Sigmoid colon (tissue), 6 donors: ENCODE measurements at regions not wholly inside any gene's neighbourhood (a gene's known extent, or its start where the extent isn't known, plus 50 kb on each side); places are given as distances from the start of the nearest gene placed in this dataset.

ENCODE experiments used
- DNase-seq: peaks from one replicate; pipeline ENCODE4 v3.0.0-alpha.2; 2019
- H3K27ac ChIP-seq, 4 donors: fragments of 200-600 bp; sonication (generic); one replicate each; pipeline ENCODE4 v1.5.1; 2016 to 2019; ENCODE audit warnings: mild to moderate bottlenecking in 1 of 4
- H3K27me3 ChIP-seq, 3 donors: fragments of 200-600 bp; sonication (generic); one replicate each; pipeline ENCODE4 v1.5.1; 2019; ENCODE audit warnings: mild to moderate bottlenecking in 1 of 3
- H3K36me3 ChIP-seq, 4 donors: fragments of 200-600 bp; sonication (generic); one replicate each; pipeline ENCODE4 v1.5.1; 2016 to 2019
- H3K4me1 ChIP-seq, 4 donors: fragments of 200-600 bp; sonication (generic); one replicate each; pipeline ENCODE4 v1.5.1; 2017 to 2019
- H3K4me3 ChIP-seq, 4 donors: fragments of 200-600 bp; sonication (generic); one replicate each; pipeline ENCODE4 v1.5.1; 2017 to 2019; ENCODE audit warnings: mild to moderate bottlenecking in 2 of 4, moderate library complexity in 1 of 4
- H3K9me3 ChIP-seq, 4 donors: fragments of 200-600 bp in 3 of 4; sonication (generic) in 3 of 4; one replicate each; pipeline versions ENCODE4 v1.5.1 to v1.6.1; 2013 to 2019
- EP300 ChIP-seq, 4 donors: sonication (generic); formaldehyde crosslinking; IDR thresholded peaks; one replicate each; pipeline ENCODE4 v1.6.1; 2017; ENCODE audit warnings: antibody characterized with exemption in 4 of 4
- POLR2A ChIP-seq, 2 donors: fragments of 450-650 bp; IDR thresholded peaks; one replicate each; pipeline ENCODE4 v1.6.1; 2016; ENCODE audit warnings: antibody characterized with exemption in 2 of 2, mild to moderate bottlenecking in 2 of 2, moderate library complexity in 2 of 2
- POLR2AphosphoS5 ChIP-seq, 4 donors: sonication (generic); formaldehyde crosslinking; IDR thresholded peaks; one replicate each; pipeline ENCODE4 v1.6.1; 2017; ENCODE audit warnings: antibody characterized with exemption in 4 of 4
- WGBS, 2 donors: extraction: QIAGEN DNeasy Blood & Tissue Kit; methylation state at CpG; one replicate each; pipeline ENCODE4 v1.1.7; 2013; 5-methylcytosine and 5-hydroxymethylcytosine counted together
- intact Hi-C: fragments of 100-400 bp; cut with DNase I; formaldehyde crosslinking; loops from one replicate; pipeline ENCODE4 v1.15.1; 2023
- TF ChIP-seq, protein P1 (sequence below), 4 experiments: fragments of 450-650 bp in 3 of 4; fragments of 200-600 bp in 1 of 4; IDR thresholded peaks; one replicate each; pipeline ENCODE4 v1.5.1; 2016 to 2019; ENCODE audit warnings: antibody characterized with exemption in 4 of 4, mild to moderate bottlenecking in 3 of 4, moderate library complexity in 2 of 4
- donor health status: healthy with polysubstance abuse.
- donor health status: healthy.

DNA sequence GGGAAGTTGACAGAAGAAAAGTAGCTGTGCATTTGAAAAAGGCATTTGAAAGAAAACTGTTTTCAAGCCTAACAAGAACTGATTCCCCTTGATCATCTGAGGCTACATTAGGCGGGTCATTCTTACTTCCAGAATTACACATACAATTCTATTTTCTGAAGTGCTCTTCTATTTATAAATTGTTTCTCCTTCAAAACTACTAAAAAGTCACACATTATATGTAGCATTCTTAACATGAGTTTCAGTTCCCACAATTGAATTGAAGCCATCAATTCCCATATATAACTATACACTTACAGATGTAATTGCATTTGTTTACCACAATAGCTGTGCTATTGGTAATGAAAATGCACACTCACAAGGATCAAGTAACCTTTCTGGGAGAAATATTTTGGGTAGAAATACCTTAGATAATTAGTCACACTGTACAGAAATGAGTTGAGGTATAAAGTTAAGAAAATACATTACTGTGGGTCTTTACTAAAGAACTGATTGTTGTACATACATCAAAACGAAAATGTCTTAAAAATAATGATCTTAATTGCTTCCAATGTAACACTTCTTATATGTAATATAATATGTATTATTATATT, 1688.0 kb upstream of the AGA start:
- intact Hi-C loops = no loop called here
- H3K27me3 ChIP-seq = no peaks in the 10 kb centered on the region
- H3K27ac ChIP-seq = no peak overlapping the region
- H3K4me1 ChIP-seq = no peaks in the 10 kb centered on the region
- WGBS, 2 donors = 61 to 80% methylated on average over 2 of the region's 2 CpGs
- no peak for DNase-seq
- H3K9me3 ChIP-seq = no peaks in the 10 kb centered on the region
- H3K4me3 ChIP-seq = no peak overlapping the region
- TF ChIP-seq EP300 (IDR thresholded peaks at IDR 0.05) = no peak
- TF ChIP-seq, protein P1, sequence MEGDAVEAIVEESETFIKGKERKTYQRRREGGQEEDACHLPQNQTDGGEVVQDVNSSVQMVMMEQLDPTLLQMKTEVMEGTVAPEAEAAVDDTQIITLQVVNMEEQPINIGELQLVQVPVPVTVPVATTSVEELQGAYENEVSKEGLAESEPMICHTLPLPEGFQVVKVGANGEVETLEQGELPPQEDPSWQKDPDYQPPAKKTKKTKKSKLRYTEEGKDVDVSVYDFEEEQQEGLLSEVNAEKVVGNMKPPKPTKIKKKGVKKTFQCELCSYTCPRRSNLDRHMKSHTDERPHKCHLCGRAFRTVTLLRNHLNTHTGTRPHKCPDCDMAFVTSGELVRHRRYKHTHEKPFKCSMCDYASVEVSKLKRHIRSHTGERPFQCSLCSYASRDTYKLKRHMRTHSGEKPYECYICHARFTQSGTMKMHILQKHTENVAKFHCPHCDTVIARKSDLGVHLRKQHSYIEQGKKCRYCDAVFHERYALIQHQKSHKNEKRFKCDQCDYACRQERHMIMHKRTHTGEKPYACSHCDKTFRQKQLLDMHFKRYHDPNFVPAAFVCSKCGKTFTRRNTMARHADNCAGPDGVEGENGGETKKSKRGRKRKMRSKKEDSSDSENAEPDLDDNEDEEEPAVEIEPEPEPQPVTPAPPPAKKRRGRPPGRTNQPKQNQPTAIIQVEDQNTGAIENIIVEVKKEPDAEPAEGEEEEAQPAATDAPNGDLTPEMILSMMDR (IDR thresholded peaks at IDR 0.05) = no peak
- TF ChIP-seq POLR2A (IDR thresholded peaks at IDR 0.05) = no peak
- no peak for TF ChIP-seq POLR2AphosphoS5 (IDR thresholded peaks at IDR 0.05)
- no peaks in the 10 kb centered on the region for H3K36me3 ChIP-seq

DNA sequence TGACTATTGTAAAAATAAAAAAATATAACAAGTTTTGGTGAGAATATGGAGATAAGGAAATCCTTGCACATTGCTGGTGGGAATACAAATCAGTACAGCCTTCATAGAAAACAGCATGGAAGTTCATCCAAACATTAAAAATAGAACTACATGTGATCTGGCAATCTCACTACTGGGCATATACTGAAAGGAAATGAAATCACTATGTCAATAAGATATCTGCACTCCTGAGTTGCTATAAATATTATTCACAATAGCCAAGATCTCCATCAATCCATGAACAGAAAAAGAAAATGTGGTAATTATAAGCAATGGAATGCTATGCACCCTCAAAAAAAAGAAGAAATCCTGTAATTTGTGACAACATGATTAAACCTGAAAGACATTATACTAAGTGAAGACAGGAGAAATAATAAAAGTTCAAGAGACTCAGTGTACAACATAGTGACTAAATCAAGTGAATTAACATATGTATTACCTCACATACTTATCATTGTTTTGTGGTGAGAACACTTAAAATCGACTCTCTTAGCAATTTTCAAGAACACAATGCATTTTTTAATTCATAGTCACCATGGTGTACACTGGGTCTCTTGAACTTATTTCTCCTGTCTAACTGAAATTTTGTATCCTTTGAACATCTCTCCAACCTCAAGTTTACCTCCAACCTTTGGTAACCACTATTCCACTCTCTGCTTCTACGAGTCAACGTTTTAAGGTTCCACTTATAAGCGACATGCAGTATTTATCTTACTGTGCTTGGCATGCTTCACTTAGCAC, 1703.7 kb upstream of the AGA start:
- intact Hi-C loops = no loop called here
- Histone ChIP-seq H3K36me3 (no peaks in the 10 kb centered on the region), H3K27me3 (no peaks in the 10 kb centered on the region), H3K4me3 (no peak overlapping the region), H3K27ac (no peak overlapping the region), H3K4me1 (no peaks in the 10 kb centered on the region), H3K9me3 (no peaks in the 10 kb centered on the region)
- TF ChIP-seq POLR2AphosphoS5 (IDR thresholded peaks at IDR 0.05) (no peak), POLR2A (IDR thresholded peaks at IDR 0.05) (no peak), EP300 (IDR thresholded peaks at IDR 0.05) (no peak)
- TF ChIP-seq, protein P1 (IDR thresholded peaks at IDR 0.05) = no peak
- no peak for DNase-seq
- WGBS, 2 donors = 73 to 79% methylated on average over 4 of the region's 4 CpGs

DNA sequence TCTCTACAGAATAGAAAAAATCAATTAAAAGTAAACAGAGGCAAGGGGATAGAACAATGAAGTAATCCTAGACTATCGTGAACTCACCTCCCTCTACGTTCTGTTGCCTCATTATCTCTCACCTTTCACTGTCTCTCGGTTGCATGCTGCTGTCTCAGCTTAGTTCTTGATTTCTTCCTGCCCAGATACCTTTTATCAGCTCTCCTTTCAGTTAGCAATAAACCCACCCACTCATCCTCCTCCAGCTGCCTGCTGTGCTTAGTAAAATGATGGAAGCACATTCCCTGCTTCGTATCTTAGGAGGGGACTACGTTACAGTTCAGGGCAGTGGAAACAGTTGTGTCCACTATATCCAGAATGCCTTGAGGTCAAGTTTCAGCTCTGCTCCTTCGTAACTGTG, 1709.5 kb upstream of the AGA start:
- TF ChIP-seq, protein P1 (IDR thresholded peaks at IDR 0.05) = no peak
- TF ChIP-seq EP300 (IDR thresholded peaks at IDR 0.05) (no peak), POLR2AphosphoS5 (IDR thresholded peaks at IDR 0.05) (no peak), POLR2A (IDR thresholded peaks at IDR 0.05) (no peak)
- intact Hi-C loops = no loop called here
- no peaks in the 10 kb centered on the region for H3K36me3 ChIP-seq
- H3K4me3 ChIP-seq = no peak overlapping the region
- no peak for DNase-seq
- no peaks in the 10 kb centered on the region for H3K9me3 ChIP-seq
- H3K27ac ChIP-seq = no peak overlapping the region
- no peaks in the 10 kb centered on the region for H3K4me1 ChIP-seq
- no peaks in the 10 kb centered on the region for H3K27me3 ChIP-seq
- 67 to 73% methylated on average over 6 of the region's 6 CpGs for WGBS, 2 donors

DNA sequence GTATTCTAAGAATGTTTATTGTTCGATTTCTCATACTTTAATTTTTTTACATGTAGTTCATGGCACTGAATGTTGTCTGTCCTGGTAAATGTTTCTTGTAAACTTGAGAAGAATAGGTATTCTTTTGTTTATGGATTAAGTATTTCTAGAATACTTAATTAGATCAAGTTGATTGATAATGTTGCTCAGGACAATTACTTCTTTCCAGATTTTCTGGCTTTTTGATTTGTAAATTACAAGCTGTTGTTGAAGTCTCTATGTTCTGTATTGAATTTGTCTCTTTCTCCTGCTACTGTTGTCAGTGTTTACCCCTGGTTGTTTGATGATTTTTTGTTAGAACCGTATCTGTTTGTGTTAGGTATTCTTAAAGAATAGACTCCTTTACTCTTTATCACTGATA, 1720.9 kb upstream of the AGA start:
- TF ChIP-seq EP300 (IDR thresholded peaks at IDR 0.05) (no peak), POLR2AphosphoS5 (IDR thresholded peaks at IDR 0.05) (no peak), POLR2A (IDR thresholded peaks at IDR 0.05) (no peak)
- TF ChIP-seq, protein P1 (IDR thresholded peaks at IDR 0.05) = no peak
- Histone ChIP-seq H3K9me3 (no peaks in the 10 kb centered on the region), H3K4me1 (no peaks in the 10 kb centered on the region), H3K36me3 (no peaks in the 10 kb centered on the region), H3K4me3 (no peak overlapping the region), H3K27ac (no peak overlapping the region), H3K27me3 (no peaks in the 10 kb centered on the region)
- intact Hi-C loops = no loop called here
- DNase-seq = no peak
- 77 to 81% methylated on average over 2 of the region's 2 CpGs for WGBS, 2 donors
